Upper lobe of left lung (tissue), 6 donors: ENCODE measurements at regions not wholly inside any gene's neighbourhood (a gene's known extent, or its start where the extent isn't known, plus 50 kb on each side); places are given as distances from the start of the nearest gene placed in this dataset.
A peak's percentile ranks its signal among the peaks of the same experiment; 100 is the strongest.

Experiments used
- ATAC-seq, 2 donors: fragments of 200-7000 bp; cut with Tn5 transposase; one replicate each; pipeline ENCODE4 v1.9.1; 2022; ENCODE audit warnings: mild to moderate bottlenecking in 2 of 2, moderate library complexity in 2 of 2; ENCODE audit not compliant: low FRiP score in 2 of 2
- DNase-seq, 2 donors: peaks; one replicate each; pipeline ENCODE4 v3.0.0-alpha.2; 2019 to 2020
- H3K27ac ChIP-seq, 4 donors: fragments of 200-600 bp; sonication (generic); one replicate each; pipeline ENCODE4 v1.5.1; 2016 to 2019
- H3K27me3 ChIP-seq, 4 donors: fragments of 200-600 bp; sonication (generic); one replicate each; pipeline ENCODE4 v1.5.1; 2017 to 2019
- H3K36me3 ChIP-seq, 4 donors: fragments of 200-600 bp; sonication (generic); one replicate each; pipeline ENCODE4 v1.5.1; 2016 to 2019
- H3K4me1 ChIP-seq, 4 donors: fragments of 200-600 bp; sonication (generic); one replicate each; pipeline ENCODE4 v1.5.1; 2018 to 2019
- H3K4me3 ChIP-seq, 4 donors: fragments of 200-600 bp; sonication (generic); one replicate each; pipeline ENCODE4 v1.5.1; 2017 to 2019; ENCODE audit warnings: mild to moderate bottlenecking in 2 of 4, moderate library complexity in 1 of 4
- H3K9me3 ChIP-seq, 4 donors: fragments of 200-600 bp; sonication (generic); one replicate each; pipeline ENCODE4 v1.5.1; 2018 to 2019
- EP300 ChIP-seq, 4 donors: sonication (generic); formaldehyde crosslinking; IDR thresholded peaks; one replicate each; pipeline ENCODE4 v1.5.1; 2017; ENCODE audit warnings: antibody characterized with exemption in 4 of 4, control low read depth in 2 of 4
- POLR2A ChIP-seq, 4 donors: fragments of 450-650 bp; IDR thresholded peaks; one replicate each; pipeline ENCODE4 v1.5.1; 2016 to 2017; ENCODE audit warnings: antibody characterized with exemption in 4 of 4, mild to moderate bottlenecking in 2 of 4
- POLR2AphosphoS5 ChIP-seq, 2 donors: sonication (generic); formaldehyde crosslinking; IDR thresholded peaks; one replicate each; pipeline ENCODE4 v1.5.1; 2017; ENCODE audit warnings: antibody characterized with exemption in 2 of 2
- WGBS, 2 donors: methylation state at CpG; one replicate each; pipeline ENCODE4 v1.1.5; 2017 to 2018; 5-methylcytosine and 5-hydroxymethylcytosine counted together
- TF ChIP-seq, protein P1 (sequence below), 6 experiments: fragments of 450-650 bp in 4 of 6; fragments of 200-600 bp in 2 of 6; sonication (generic) in 2 of 6; IDR thresholded peaks; one replicate each; pipeline ENCODE4 v1.5.1; 2016 to 2019; ENCODE audit warnings: antibody characterized with exemption in 6 of 6
- donor health status: DM: no; HTN: no; CAD: no; lungs with moderate emphysema.
- donor health status: DM: no; HTN: yes; CAD: no; lungs with severe emphysema.

DNA sequence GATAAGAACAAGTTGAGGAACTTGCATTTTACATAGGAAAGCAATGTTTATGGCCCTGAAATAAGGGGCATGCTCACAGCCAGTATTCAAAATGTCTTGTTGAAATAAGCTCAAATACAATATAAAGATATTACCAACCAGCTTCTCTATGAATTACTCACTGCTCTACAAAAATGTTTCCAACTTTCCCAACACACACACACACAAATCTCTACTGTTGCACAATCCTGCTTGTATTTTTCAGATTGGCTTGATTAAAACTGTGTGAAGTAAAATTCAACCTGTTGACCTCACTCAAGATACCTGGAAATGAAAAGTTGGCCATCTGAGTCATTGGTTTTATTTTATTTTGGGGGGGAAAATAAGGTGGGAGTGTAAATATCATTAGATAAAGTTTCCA lies 128.6 kb downstream of the CHIC2 start:
- Histone ChIP-seq H3K4me3 (no peak overlapping the region), H3K4me1 (no peaks in the 10 kb centered on the region), H3K27me3 (no peaks in the 10 kb centered on the region), H3K36me3 (no peaks in the 10 kb centered on the region), H3K9me3 (peaks cover 6 to 12% (median 9%) of the 10 kb centered on the region in 4 donors), H3K27ac (no peak overlapping the region)
- no peak for ATAC-seq
- no peak for DNase-seq
- TF ChIP-seq POLR2AphosphoS5 (IDR thresholded peaks at IDR 0.05) = no peak
- TF ChIP-seq, protein P1, sequence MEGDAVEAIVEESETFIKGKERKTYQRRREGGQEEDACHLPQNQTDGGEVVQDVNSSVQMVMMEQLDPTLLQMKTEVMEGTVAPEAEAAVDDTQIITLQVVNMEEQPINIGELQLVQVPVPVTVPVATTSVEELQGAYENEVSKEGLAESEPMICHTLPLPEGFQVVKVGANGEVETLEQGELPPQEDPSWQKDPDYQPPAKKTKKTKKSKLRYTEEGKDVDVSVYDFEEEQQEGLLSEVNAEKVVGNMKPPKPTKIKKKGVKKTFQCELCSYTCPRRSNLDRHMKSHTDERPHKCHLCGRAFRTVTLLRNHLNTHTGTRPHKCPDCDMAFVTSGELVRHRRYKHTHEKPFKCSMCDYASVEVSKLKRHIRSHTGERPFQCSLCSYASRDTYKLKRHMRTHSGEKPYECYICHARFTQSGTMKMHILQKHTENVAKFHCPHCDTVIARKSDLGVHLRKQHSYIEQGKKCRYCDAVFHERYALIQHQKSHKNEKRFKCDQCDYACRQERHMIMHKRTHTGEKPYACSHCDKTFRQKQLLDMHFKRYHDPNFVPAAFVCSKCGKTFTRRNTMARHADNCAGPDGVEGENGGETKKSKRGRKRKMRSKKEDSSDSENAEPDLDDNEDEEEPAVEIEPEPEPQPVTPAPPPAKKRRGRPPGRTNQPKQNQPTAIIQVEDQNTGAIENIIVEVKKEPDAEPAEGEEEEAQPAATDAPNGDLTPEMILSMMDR (IDR thresholded peaks at IDR 0.05) = no peak
- TF ChIP-seq POLR2A (IDR thresholded peaks at IDR 0.05) = no peak
- TF ChIP-seq EP300 (IDR thresholded peaks at IDR 0.05) = no peak

GRCh38 chr4:53932796-53933610 lies 131.4 kb downstream of the CHIC2 start:
- no peak overlapping the region for H3K4me3 ChIP-seq
- no peaks in the 10 kb centered on the region for H3K36me3 ChIP-seq
- peaks cover 0 to 4% (median 2%) of the 10 kb centered on the region in 4 donors for H3K4me1 ChIP-seq
- TF ChIP-seq POLR2AphosphoS5 (IDR thresholded peaks at IDR 0.05) = no peak
- no peak for TF ChIP-seq EP300 (IDR thresholded peaks at IDR 0.05)
- TF ChIP-seq POLR2A (IDR thresholded peaks at IDR 0.05) = no peak
- TF ChIP-seq, protein P1 (IDR thresholded peaks at IDR 0.05) = no peak
- no peak for DNase-seq
- H3K9me3 ChIP-seq = no peaks in the 10 kb centered on the region
- H3K27me3 ChIP-seq = no peaks in the 10 kb centered on the region
- ATAC-seq = no peak
- 79% methylated on average over 7 of the region's 7 CpGs for WGBS, 2 donors
- H3K27ac ChIP-seq = no peak overlapping the region

DNA sequence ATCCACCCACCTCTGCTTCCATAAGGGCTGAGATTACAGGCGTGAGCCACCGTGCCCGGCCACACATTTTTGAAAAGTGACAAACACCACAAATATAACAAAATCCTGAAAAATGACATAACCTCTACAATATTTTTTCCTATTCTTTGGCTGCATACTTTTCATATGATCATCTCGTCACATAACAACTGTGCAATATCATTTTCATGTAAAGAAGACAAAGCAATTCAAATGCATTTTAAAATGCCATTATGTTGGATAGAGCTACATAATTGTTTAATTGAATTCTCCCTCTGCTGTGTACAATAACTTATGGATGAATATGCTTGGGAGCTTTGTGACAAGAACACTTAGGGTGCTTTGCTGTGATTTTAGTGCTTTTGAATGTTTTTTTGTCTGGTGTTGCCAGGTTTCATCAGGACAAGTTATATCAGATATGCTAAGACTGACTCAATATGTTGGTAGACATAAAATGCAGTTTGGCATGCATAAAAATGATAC lies 132.9 kb downstream of the CHIC2 start:
- TF ChIP-seq POLR2AphosphoS5 (IDR thresholded peaks at IDR 0.05) = no peak
- TF ChIP-seq, protein P1 (IDR thresholded peaks at IDR 0.05) = no peak
- no peak for TF ChIP-seq POLR2A (IDR thresholded peaks at IDR 0.05)
- TF ChIP-seq EP300 (IDR thresholded peaks at IDR 0.05) = no peak
- Histone ChIP-seq H3K27me3 (no peaks in the 10 kb centered on the region), H3K4me1 (peaks cover 0 to 4% (median 2%) of the 10 kb centered on the region in 4 donors), H3K27ac (no peak overlapping the region), H3K36me3 (no peaks in the 10 kb centered on the region), H3K9me3 (no peaks in the 10 kb centered on the region), H3K4me3 (no peak overlapping the region)
- ATAC-seq = no peak
- 92 to 93% methylated on average over 4 of the region's 4 CpGs for WGBS, 2 donors
- DNase-seq = no peak

GRCh38 chr4:53929955-53930798 lies 134.2 kb downstream of the CHIC2 start:
- no peaks in the 10 kb centered on the region for H3K36me3 ChIP-seq
- H3K9me3 ChIP-seq = no peaks in the 10 kb centered on the region
- H3K27me3 ChIP-seq = no peaks in the 10 kb centered on the region
- H3K27ac ChIP-seq = no peak overlapping the region
- H3K4me1 ChIP-seq = peaks cover 0 to 4% (median 2%) of the 10 kb centered on the region in 4 donors
- ATAC-seq (peak; percentile 79 to 94), DNase-seq (peak in 1 of 2 donors; percentile 82)
- TF ChIP-seq POLR2AphosphoS5 (IDR thresholded peaks at IDR 0.05) (no peak), EP300 (IDR thresholded peaks at IDR 0.05) (no peak), POLR2A (IDR thresholded peaks at IDR 0.05) (no peak)
- TF ChIP-seq, protein P1 (IDR thresholded peaks at IDR 0.05) = peak; percentile 49 to 83 (median 75)
- WGBS, 2 donors = 38 to 40% methylated on average over 8 of the region's 8 CpGs
- H3K4me3 ChIP-seq = no peak overlapping the region
